ENCODE measurements at regions not wholly inside any gene's neighbourhood (a gene's known extent, or its start where the extent isn't known, plus 50 kb on each side); places are given as distances from the start of the nearest gene placed in this dataset.

DNA sequence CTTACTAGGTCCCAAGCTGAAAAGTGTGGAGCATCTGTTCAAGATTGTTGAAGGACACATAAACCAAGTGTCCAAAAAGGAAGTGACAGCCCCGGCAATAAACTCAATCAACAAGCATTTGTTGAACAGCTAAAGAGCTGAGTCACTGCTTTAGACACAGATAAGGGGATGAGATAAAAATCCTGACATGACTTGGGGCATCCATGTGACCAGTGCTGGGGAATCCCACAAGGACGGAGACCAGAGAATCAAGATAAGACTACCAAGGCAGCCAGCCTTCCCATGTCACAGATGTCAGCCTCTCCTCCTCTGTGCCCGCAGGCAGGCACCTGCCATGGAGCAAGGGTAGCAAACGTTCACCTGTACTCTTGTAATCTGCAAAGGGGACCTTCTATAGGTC is 118.6 kb upstream of the KAZN start:
- H3K9me3 ChIP-seq (ENCODE audit: control insufficient read depth in 2 of 2, insufficient read depth in 1 of 2, low read length in 1 of 2): no peaks in the 10 kb centered on the region
- DNase-seq (ENCODE audit: low read depth in 6 of 9, low spot score in 9 of 9): no peak
- 68% methylated on average over 4 of the region's 4 CpGs for WGBS

DNA sequence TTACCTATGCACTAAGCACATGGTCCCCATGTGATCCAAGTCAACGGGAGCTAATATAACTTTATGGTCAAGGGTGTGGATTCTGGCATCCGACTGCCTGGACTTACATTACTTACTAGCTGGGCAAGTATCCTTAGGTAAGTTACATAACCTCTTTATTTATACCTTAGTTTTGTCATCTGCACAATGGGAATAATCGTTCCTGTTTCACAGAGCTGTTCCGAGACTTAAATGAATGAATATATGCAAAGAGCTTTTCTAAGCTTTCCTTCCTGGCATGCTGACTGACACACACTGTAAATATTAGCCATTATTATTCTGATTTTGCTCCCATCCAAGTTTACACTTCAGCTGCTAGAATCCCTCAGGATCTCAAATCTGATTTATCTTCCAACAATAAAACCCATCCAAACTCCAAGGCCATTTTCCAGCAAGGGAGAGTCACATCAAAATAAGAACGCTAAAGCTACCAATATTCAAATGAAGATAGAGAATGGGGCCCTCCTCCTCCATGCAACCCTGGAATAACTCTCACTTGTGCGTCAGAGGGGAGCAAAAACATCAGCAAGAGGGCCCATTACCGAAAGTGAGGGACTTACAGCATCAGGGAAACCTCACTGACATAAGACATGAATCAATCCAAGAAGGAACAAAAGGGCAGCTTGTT is 115.6 kb upstream of the KAZN start:
- no peaks in the 10 kb centered on the region for H3K27me3 ChIP-seq (ENCODE audit: control insufficient read depth in 2 of 2, insufficient read depth in 1 of 2, low read length in 1 of 2)
- H3K9me3 ChIP-seq (ENCODE audit: control insufficient read depth in 2 of 2, insufficient read depth in 1 of 2, low read length in 1 of 2): no peaks in the 10 kb centered on the region
- WGBS: 77% methylated on average over 7 of the region's 7 CpGs
- no peaks in the 10 kb centered on the region for H3K4me1 ChIP-seq (ENCODE audit: control insufficient read depth in 2 of 2, insufficient read depth in 2 of 2, low read length in 2 of 2)
- no peak overlapping the region for H3K27ac ChIP-seq (ENCODE audit: low read depth in 1 of 2, low read length in 1 of 2)
- H3K4me3 ChIP-seq (ENCODE audit: low read length in 2 of 2): no peak overlapping the region
- no peak for DNase-seq (ENCODE audit: low read depth in 6 of 9, low spot score in 9 of 9)
- H3K36me3 ChIP-seq (ENCODE audit: control insufficient read depth in 2 of 2, insufficient read depth in 2 of 2, low read length in 1 of 2): no peaks in the 10 kb centered on the region

More for the DNA sequence above, 118.6 kb upstream of the KAZN start:
- Histone ChIP-seq H3K27ac (ENCODE audit: low read depth in 1 of 2, low read length in 1 of 2) (no peak overlapping the region), H3K27me3 (ENCODE audit: control insufficient read depth in 2 of 2, insufficient read depth in 1 of 2, low read length in 1 of 2) (no peaks in the 10 kb centered on the region), H3K4me3 (ENCODE audit: low read length in 2 of 2) (no peak overlapping the region), H3K36me3 (ENCODE audit: control insufficient read depth in 2 of 2, insufficient read depth in 2 of 2, low read length in 1 of 2) (no peaks in the 10 kb centered on the region), H3K4me1 (ENCODE audit: control insufficient read depth in 2 of 2, insufficient read depth in 2 of 2, low read length in 2 of 2) (no peaks in the 10 kb centered on the region)

DNA sequence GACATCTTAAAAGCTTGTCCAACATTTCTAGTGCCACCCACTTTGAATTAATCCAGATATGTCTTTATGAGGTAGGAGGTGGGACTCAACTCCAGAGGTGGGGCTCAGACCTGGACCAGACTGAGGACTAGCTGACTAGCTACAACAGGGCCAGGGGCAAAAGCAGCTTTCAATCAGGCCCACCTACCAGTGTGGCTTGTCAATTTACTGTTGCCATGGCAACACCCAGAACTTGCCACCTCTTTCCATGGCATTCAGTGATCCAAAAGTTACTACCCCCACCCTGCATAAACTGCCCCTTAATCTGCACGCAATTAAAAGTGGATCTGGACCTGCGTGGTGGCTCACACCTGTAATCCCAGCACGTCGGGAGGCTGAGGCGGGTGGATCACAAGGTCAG is 113.2 kb upstream of the KAZN start:
- H3K27me3 ChIP-seq (ENCODE audit: control insufficient read depth in 2 of 2, insufficient read depth in 1 of 2, low read length in 1 of 2): no peaks in the 10 kb centered on the region
- WGBS: 96% methylated on average over 5 of the region's 5 CpGs
- H3K4me1 ChIP-seq (ENCODE audit: control insufficient read depth in 2 of 2, insufficient read depth in 2 of 2, low read length in 2 of 2): no peaks in the 10 kb centered on the region
- H3K36me3 ChIP-seq (ENCODE audit: control insufficient read depth in 2 of 2, insufficient read depth in 2 of 2, low read length in 1 of 2): no peaks in the 10 kb centered on the region
- DNase-seq (ENCODE audit: low read depth in 6 of 9, low spot score in 9 of 9): no peak
- no peak overlapping the region for H3K27ac ChIP-seq (ENCODE audit: low read depth in 1 of 2, low read length in 1 of 2)
- no peaks in the 10 kb centered on the region for H3K9me3 ChIP-seq (ENCODE audit: control insufficient read depth in 2 of 2, insufficient read depth in 1 of 2, low read length in 1 of 2)
- no peak overlapping the region for H3K4me3 ChIP-seq (ENCODE audit: low read length in 2 of 2)

DNA sequence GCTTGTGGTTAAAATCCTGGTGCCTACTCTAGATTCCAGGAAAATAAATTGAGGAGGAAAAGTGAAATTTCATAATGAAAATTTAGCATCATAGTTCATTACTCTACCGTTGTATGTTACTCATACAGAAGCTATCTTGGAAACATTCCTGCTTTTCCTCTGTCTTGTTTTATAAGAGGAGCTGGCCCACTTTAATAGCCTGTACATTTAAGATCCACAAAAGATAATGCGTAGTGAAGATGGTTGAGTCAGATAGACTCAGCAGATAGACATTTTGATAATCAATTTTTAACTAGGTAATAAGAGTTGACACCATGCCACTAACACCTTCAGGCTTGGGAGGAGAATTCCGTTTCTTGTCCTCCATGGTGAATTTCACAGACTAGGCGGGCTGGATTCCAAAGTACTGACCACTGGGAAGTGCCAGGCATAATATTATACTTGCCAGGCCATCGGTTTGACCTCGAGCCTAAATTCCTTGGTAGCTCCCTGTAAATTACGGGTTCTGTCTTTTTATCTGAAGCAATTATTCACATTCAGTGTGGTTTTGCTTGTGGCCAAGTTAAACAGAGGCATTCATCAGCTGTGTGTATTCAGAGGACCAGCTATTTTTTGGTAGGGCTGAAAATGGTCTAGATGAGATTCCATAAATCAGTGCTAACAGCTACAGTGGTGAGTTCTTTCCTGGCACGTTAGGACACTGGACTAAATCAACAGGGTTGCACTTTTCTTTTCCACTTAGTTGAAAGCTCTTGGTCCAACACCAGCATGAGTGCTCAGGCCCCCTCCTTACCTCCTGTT is 111.9 kb upstream of the KAZN start:
- no peaks in the 10 kb centered on the region for H3K9me3 ChIP-seq (ENCODE audit: control insufficient read depth in 2 of 2, insufficient read depth in 1 of 2, low read length in 1 of 2)
- H3K4me3 ChIP-seq (ENCODE audit: low read length in 2 of 2): no peak overlapping the region
- 82% methylated on average over 8 of the region's 8 CpGs for WGBS
- H3K27me3 ChIP-seq (ENCODE audit: control insufficient read depth in 2 of 2, insufficient read depth in 1 of 2, low read length in 1 of 2): no peaks in the 10 kb centered on the region
- H3K36me3 ChIP-seq (ENCODE audit: control insufficient read depth in 2 of 2, insufficient read depth in 2 of 2, low read length in 1 of 2): no peaks in the 10 kb centered on the region
- H3K27ac ChIP-seq (ENCODE audit: low read depth in 1 of 2, low read length in 1 of 2): no peak overlapping the region
- no peak for DNase-seq (ENCODE audit: low read depth in 6 of 9, low spot score in 9 of 9)
- H3K4me1 ChIP-seq (ENCODE audit: control insufficient read depth in 2 of 2, insufficient read depth in 2 of 2, low read length in 2 of 2): no peaks in the 10 kb centered on the region

DNA sequence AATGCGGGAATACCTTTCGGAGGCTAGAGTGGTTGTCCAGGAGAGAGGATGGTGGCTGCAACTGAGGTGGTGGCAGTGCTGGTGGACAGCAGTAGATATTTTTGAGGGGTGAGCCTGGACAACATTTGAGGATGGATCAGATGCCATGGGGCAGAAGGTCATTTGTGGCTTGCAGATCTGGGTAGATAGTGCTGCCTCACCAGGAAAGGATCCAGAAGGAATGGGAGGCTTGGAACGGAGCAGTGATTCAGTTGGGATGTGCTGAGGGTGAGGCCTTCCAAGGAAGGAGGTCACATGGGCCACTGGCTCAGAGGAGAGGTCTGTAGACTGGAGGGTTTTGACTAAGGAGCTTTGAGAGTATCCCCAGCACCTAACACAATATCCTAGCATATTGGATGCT is 110.8 kb upstream of the KAZN start:
- H3K4me3 ChIP-seq (ENCODE audit: low read length in 2 of 2): no peak overlapping the region
- no peaks in the 10 kb centered on the region for H3K4me1 ChIP-seq (ENCODE audit: control insufficient read depth in 2 of 2, insufficient read depth in 2 of 2, low read length in 2 of 2)
- whole genome bisulfite sequencing: 76% methylated on average over 3 of the region's 3 CpGs
- H3K27me3 ChIP-seq (ENCODE audit: control insufficient read depth in 2 of 2, insufficient read depth in 1 of 2, low read length in 1 of 2): no peaks in the 10 kb centered on the region
- DNase-seq (ENCODE audit: low read depth in 6 of 9, low spot score in 9 of 9): no peak
- no peaks in the 10 kb centered on the region for H3K9me3 ChIP-seq (ENCODE audit: control insufficient read depth in 2 of 2, insufficient read depth in 1 of 2, low read length in 1 of 2)
- no peaks in the 10 kb centered on the region for H3K36me3 ChIP-seq (ENCODE audit: control insufficient read depth in 2 of 2, insufficient read depth in 2 of 2, low read length in 1 of 2)
- no peak overlapping the region for H3K27ac ChIP-seq (ENCODE audit: low read depth in 1 of 2, low read length in 1 of 2)

DNA sequence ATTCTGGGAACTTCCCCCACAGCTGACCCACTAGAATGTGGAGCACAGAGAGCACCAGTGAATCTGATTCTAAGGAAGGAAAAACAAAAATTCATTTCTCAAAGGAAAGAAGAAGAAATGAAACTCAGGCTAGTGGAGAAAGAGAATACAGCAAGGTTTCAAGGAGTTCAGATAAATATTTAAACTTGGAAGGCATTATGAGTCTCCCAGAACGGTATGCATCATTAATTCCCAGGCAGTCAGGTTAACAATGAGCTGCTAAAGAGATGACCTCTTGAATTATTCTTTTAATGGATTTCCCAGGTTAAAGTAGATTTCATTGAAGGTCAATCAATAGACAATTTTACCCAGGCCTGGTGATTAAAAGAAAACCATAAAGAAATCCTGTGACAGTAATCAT is 103.6 kb upstream of the KAZN start:
- Histone ChIP-seq H3K27ac (ENCODE audit: low read depth in 1 of 2, low read length in 1 of 2) (no peak overlapping the region), H3K9me3 (ENCODE audit: control insufficient read depth in 2 of 2, insufficient read depth in 1 of 2, low read length in 1 of 2) (no peaks in the 10 kb centered on the region), H3K27me3 (ENCODE audit: control insufficient read depth in 2 of 2, insufficient read depth in 1 of 2, low read length in 1 of 2) (no peaks in the 10 kb centered on the region), H3K4me1 (ENCODE audit: control insufficient read depth in 2 of 2, insufficient read depth in 2 of 2, low read length in 2 of 2) (no peaks in the 10 kb centered on the region), H3K4me3 (ENCODE audit: low read length in 2 of 2) (no peak overlapping the region), H3K36me3 (ENCODE audit: control insufficient read depth in 2 of 2, insufficient read depth in 2 of 2, low read length in 1 of 2) (no peaks in the 10 kb centered on the region)
- DNase-seq (ENCODE audit: low read depth in 6 of 9, low spot score in 9 of 9): no peak
- WGBS: 77% methylated on average over 1 of the region's 1 CpG

DNA sequence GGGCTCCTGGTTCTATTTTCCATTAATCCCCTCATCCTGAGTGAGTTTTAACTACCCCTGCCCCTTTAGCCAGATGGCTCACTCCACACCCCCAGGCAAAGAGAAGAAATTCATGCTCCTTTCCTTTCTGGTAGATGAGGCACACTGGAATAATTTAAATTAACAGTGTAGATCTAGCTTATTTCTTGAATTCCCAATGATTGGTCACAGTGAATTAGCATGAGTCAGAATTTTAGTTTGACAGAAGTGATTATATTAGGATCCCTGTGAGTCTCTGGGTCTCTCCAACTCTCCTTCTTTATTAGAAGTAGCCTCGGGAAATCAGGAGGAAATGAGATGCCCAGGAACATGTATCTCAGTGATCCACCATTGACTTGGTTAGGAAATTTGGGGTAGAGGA is 103.1 kb upstream of the KAZN start:
- H3K27ac ChIP-seq (ENCODE audit: low read depth in 1 of 2, low read length in 1 of 2): no peak overlapping the region
- no peak for DNase-seq (ENCODE audit: low read depth in 6 of 9, low spot score in 9 of 9)
- whole genome bisulfite sequencing: 91% methylated on average over 1 of the region's 1 CpG
- no peaks in the 10 kb centered on the region for H3K9me3 ChIP-seq (ENCODE audit: control insufficient read depth in 2 of 2, insufficient read depth in 1 of 2, low read length in 1 of 2)
- H3K4me1 ChIP-seq (ENCODE audit: control insufficient read depth in 2 of 2, insufficient read depth in 2 of 2, low read length in 2 of 2): no peaks in the 10 kb centered on the region
- no peaks in the 10 kb centered on the region for H3K27me3 ChIP-seq (ENCODE audit: control insufficient read depth in 2 of 2, insufficient read depth in 1 of 2, low read length in 1 of 2)
- no peaks in the 10 kb centered on the region for H3K36me3 ChIP-seq (ENCODE audit: control insufficient read depth in 2 of 2, insufficient read depth in 2 of 2, low read length in 1 of 2)
- H3K4me3 ChIP-seq (ENCODE audit: low read length in 2 of 2): no peak overlapping the region

DNA sequence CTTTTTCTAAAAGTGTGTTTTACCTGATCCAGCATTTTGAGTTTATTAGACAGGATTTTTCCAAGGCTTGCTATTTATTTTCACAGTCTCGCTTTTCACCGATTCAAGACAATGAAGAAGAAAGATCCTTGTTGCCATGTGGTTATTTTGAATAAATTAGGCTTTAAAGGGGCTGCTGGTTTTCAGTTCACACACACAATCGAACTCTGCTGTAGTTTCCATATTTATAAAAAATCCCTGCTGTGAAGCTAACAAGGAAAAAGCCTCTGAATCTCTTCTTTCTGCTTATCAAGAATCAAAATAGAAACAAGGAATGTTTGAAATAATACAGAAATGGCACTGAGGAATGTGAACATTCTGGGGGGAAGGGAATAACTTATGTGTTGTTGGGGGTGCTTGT is 102.5 kb upstream of the KAZN start:
- no peaks in the 10 kb centered on the region for H3K4me1 ChIP-seq (ENCODE audit: control insufficient read depth in 2 of 2, insufficient read depth in 2 of 2, low read length in 2 of 2)
- H3K27me3 ChIP-seq (ENCODE audit: control insufficient read depth in 2 of 2, insufficient read depth in 1 of 2, low read length in 1 of 2): no peaks in the 10 kb centered on the region
- H3K36me3 ChIP-seq (ENCODE audit: control insufficient read depth in 2 of 2, insufficient read depth in 2 of 2, low read length in 1 of 2): no peaks in the 10 kb centered on the region
- no peaks in the 10 kb centered on the region for H3K9me3 ChIP-seq (ENCODE audit: control insufficient read depth in 2 of 2, insufficient read depth in 1 of 2, low read length in 1 of 2)
- H3K4me3 ChIP-seq (ENCODE audit: low read length in 2 of 2): no peak overlapping the region
- H3K27ac ChIP-seq (ENCODE audit: low read depth in 1 of 2, low read length in 1 of 2): no peak overlapping the region
- no peak for DNase-seq (ENCODE audit: low read depth in 6 of 9, low spot score in 9 of 9)
- 87% methylated on average over 3 of the region's 3 CpGs for WGBS

DNA sequence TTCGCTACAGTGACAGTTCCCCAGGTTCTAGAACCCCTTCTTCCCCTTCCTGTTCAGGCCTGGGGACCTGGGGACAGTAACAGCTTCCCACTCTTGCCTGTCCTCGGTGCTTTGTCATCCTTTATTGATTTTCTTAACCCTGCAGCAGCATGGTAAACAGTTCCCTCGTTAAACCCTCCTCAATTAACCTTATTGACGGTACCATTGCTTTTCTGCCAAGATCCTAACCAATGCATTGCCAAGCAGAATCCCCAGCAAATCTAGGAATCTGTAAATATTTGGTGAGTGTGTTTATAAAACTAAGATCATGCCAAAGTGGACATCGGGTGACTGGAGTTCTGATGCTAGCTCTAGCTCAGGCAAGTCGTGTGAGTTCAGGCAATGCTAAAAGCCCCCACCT is 99.6 kb upstream of the KAZN start:
- no peaks in the 10 kb centered on the region for H3K9me3 ChIP-seq (ENCODE audit: control insufficient read depth in 2 of 2, insufficient read depth in 1 of 2, low read length in 1 of 2)
- H3K4me1 ChIP-seq (ENCODE audit: control insufficient read depth in 2 of 2, insufficient read depth in 2 of 2, low read length in 2 of 2): no peaks in the 10 kb centered on the region
- H3K27ac ChIP-seq (ENCODE audit: low read depth in 1 of 2, low read length in 1 of 2): no peak overlapping the region
- no peak overlapping the region for H3K4me3 ChIP-seq (ENCODE audit: low read length in 2 of 2)
- 76% methylated on average over 6 of the region's 6 CpGs for WGBS
- H3K27me3 ChIP-seq (ENCODE audit: control insufficient read depth in 2 of 2, insufficient read depth in 1 of 2, low read length in 1 of 2): no peaks in the 10 kb centered on the region
- DNase-seq (ENCODE audit: low read depth in 6 of 9, low spot score in 9 of 9): no peak
- H3K36me3 ChIP-seq (ENCODE audit: control insufficient read depth in 2 of 2, insufficient read depth in 2 of 2, low read length in 1 of 2): no peaks in the 10 kb centered on the region
